GM12872 (cell line): ENCODE measurements at regions not wholly inside any gene's neighbourhood (a gene's known extent, or its start where the extent isn't known, plus 50 kb on each side); places are given as distances from the start of the nearest gene placed in this dataset.

Experiments
- CTCF ChIP-seq: IDR thresholded peaks from 3 replicates; pipeline ENCODE4 v1.5.1; 2011; ENCODE audit warnings: low read depth, mild to moderate bottlenecking, low read length, moderate library complexity; ENCODE audit not compliant: insufficient read depth

GRCh38 chr5:145660897-145661640 is 174.1 kb downstream of the PRELID2 start:
- no peak for TF ChIP-seq CTCF

DNA sequence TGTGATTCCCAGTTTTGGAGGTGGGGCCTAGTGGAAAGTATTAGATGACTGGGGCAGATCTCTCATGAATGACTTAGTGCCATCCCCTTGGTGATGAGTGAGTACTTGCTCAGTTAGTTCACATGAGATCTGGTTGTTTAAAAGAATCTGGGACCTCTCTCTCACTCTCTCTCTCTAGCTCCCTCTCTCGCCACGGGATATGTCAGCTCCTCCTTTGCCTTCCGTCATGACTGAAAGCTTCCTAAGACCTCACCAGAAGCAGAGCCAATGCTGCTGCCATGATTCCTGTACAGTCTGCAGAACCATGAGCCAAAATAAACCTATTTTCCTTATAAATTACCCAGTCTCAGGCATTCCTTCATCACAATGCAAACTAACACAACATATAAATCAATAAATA is 176.7 kb downstream of the PRELID2 start:
- no peak for TF ChIP-seq CTCF

- TF ChIP-seq CTCF: no peak
Observed at GRCh38 chr5:145637396-145637795, 197.7 kb downstream of the PRELID2 start.

DNA sequence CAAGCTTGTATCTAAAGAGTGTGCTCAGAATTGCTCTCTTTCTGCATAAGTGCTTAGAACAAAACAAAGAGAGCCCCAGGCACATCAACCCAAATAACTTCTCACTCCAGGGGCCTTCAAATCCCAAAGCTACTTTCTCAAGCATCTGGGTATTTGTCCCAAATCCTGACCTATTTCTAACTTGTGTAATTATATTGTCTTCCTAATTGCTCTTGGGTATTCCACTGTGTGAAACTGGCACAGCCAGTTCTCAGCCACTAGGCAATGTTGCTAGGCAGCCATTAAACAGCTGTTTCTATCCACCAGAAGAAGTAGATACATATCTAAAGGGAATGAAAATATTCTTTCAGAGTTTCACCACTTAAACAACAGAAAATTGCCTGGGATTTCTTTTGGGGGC is 198.8 kb downstream of the PRELID2 start:
- TF ChIP-seq CTCF: no peak

GRCh38 chr5:145633474-145633873 is 201.7 kb downstream of the PRELID2 start:
- no peak for TF ChIP-seq CTCF

DNA sequence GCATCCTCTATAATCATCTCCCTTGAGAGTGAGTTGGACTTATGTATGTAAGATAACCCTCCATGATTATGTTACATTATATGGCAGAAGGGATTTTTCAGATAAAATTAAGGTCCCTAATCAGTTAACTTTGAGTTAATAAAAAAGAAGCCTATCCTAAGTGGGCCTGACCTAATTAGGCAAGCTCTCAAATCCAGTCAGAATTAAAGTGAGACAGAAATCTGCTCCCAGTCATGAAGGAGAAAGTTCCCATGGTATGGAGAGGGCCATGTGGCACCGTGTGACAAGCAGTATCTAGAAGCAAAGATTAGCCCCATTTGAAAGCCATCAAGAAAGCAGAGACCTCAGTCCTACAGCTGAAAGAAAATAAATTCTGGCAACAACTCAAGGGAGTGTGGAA is 202.4 kb downstream of the PRELID2 start:
- TF ChIP-seq CTCF: no peak

DNA sequence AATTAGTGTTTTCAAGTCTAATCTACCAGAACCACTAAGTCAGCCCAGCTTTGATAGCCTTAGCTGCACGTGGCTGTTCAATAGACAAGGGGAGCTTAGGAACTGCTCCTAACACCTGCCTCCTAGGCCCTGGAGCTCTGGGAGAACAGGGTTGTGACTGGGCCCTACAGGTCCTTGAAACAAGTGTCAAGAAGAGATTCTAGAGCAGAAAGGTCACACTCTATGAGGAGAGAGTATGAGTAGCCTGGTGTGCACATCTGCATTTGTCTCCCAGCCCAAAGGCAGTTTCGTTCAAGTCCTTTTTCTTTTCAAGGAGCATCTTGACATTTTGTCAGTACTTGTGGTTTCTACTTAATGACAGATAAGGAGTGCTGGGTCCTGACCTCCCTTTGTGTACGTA is 206.1 kb downstream of the PRELID2 start:
- no peak for TF ChIP-seq CTCF
